CD4-positive, alpha-beta T cell (primary cell): ENCODE measurements at regions not wholly inside any gene's neighbourhood (a gene's known extent, or its start where the extent isn't known, plus 50 kb on each side); places are given as distances from the start of the nearest gene placed in this dataset.

Source experiments
- ATAC-seq: fragments of 200-7000 bp; cut with Tn5 transposase; one replicate; pipeline ENCODE4 v1.10.0; 2022; ENCODE audit warnings: mild to moderate bottlenecking; ENCODE audit not compliant: poor library complexity
- CTCF ChIA-PET: fragments of 350-600 bp; sonication (Branson Sonifier 250); formaldehyde crosslinking; loops from one replicate; lab custom pipeline; 2021; ENCODE audit warnings: antibody characterized with exemption, inconsistent platforms; lab: Charles Lee
- POLR2A ChIA-PET: fragments of 350-600 bp; sonication (Branson Sonifier 250); formaldehyde crosslinking; loops from one replicate; lab custom pipeline; 2021; ENCODE audit warnings: antibody characterized with exemption, inconsistent platforms; lab: Charles Lee
- DNase-seq, 14 experiments: peaks; one replicate each; pipeline ENCODE4 v3.0.0-alpha.2; 2013 to 2020; ENCODE audit warnings: mixed read lengths in 2 of 14
- H3K27ac ChIP-seq, 2 donors: one replicate each; pipeline versions ENCODE4 v1.5.1 to v1.7.0; 2013; ENCODE audit warnings: low read length in 2 of 2, low read depth in 1 of 2, mild to moderate bottlenecking in 1 of 2
- H3K27me3 ChIP-seq, 2 experiments: 1 replicate in 1 of 2; 2 replicates in 1 of 2; pipeline versions ENCODE4 v1.6.1 to v1.7.0; 2013; ENCODE audit warnings: low read length in 2 of 2, control low read depth in 1 of 2, mild to moderate bottlenecking in 1 of 2, moderate library complexity in 1 of 2; ENCODE audit not compliant: insufficient read depth in 2 of 2, control insufficient read depth in 1 of 2
- H3K36me3 ChIP-seq: one replicate; pipeline ENCODE4 v1.6.1; 2013; ENCODE audit warnings: low read length, control low read depth; ENCODE audit not compliant: insufficient read depth
- H3K4me1 ChIP-seq: one replicate; pipeline ENCODE4 v1.6.1; 2013; ENCODE audit warnings: low read length, control low read depth; ENCODE audit not compliant: insufficient read depth
- H3K4me3 ChIP-seq: one replicate; pipeline ENCODE4 v1.5.1; 2013; ENCODE audit warnings: mild to moderate bottlenecking, low read length, moderate library complexity
- H3K9me3 ChIP-seq, 2 experiments: 1 replicate in 1 of 2; 2 replicates in 1 of 2; pipeline versions ENCODE4 v1.6.1 to v1.7.0; 2013; ENCODE audit warnings: low read length in 2 of 2, mild to moderate bottlenecking in 2 of 2, control low read depth in 1 of 2, moderate library complexity in 1 of 2; ENCODE audit not compliant: control insufficient read depth in 1 of 2, insufficient read depth in 1 of 2
- H3K27ac Mint-ChIP-seq: one replicate; pipeline ENCODE4 v1.8.0; 2020; ENCODE audit warnings: mixed read lengths
- H3K27me3 Mint-ChIP-seq: one replicate; pipeline ENCODE4 v1.8.0; 2021; ENCODE audit warnings: mixed read lengths
- H3K36me3 Mint-ChIP-seq: one replicate; pipeline ENCODE4 v1.8.0; 2021; ENCODE audit warnings: low read depth, mixed read lengths
- H3K4me1 Mint-ChIP-seq: one replicate; pipeline ENCODE4 v1.8.0; 2021; ENCODE audit warnings: low read depth, mixed read lengths
- H3K4me3 Mint-ChIP-seq: one replicate; pipeline ENCODE4 v1.8.0; 2020; ENCODE audit warnings: mild to moderate bottlenecking, mixed read lengths
- H3K9me3 Mint-ChIP-seq: one replicate; pipeline ENCODE4 v1.8.0; 2020; ENCODE audit warnings: mixed read lengths
- intact Hi-C, 2 experiments: fragments of 100-400 bp; cut with DNase I in 1 of 2; cut with micrococcal nuclease in 1 of 2; formaldehyde crosslinking; loops; one replicate each; pipeline versions ENCODE4 v1.15.1 to v1.9.0; 2023 to 2025; cut with DNase I, micrococcal nuclease
- TF ChIP-seq, protein P1 (sequence below): fragments of 200-600 bp; IDR thresholded peaks from one replicate; pipeline ENCODE4 v1.8.0; 2022; ENCODE audit warnings: antibody characterized with exemption, mild to moderate bottlenecking

DNA sequence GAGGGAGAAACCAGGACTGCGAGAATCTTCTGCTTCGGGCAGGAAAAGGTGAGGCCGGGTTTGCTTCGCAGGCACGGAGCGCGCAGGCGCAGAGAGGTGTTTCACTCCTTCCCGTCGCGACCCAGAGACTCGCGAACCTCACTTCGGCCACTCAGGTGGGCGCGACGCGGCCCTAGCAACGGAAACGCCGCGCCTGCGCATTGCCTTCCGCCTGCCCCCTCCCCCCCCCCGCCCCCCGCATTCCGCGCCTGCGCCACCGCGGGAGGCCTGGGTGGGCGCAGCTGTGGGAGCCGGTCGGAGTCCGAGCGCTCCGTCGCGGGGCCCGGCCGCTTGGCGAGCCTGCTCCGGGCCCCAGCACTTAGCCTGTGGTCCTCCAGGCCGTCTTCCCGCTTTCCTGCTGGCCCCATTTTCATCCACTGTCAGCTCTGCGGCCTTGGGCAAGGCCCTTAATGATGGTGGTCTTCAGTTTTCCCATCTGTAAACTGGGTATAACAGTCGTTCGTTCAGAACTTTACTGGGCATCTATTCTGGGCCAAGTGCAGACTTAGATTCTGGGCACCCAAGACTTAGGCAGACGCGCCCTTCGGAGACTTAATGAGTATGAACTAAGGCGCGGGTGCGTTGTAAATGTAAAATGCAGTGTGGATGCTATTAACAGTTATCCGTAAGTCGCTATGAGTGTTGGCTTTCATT, 62.1 kb upstream of the ACKR3 start:
- H3K9me3 Mint-ChIP-seq = no peaks in the 10 kb centered on the region
- H3K4me1 Mint-ChIP-seq = peaks cover 9% of the 10 kb centered on the region
- peak overlapping the region; percentile 35 for H3K4me3 ChIP-seq
- H3K27me3 ChIP-seq = peaks cover 0 to 6% of the 10 kb centered on the region in 2 experiments
- H3K4me1 ChIP-seq = peaks cover 5% of the 10 kb centered on the region
- DNase-seq = peak; percentile 22 to 75 (median 52)
- H3K36me3 Mint-ChIP-seq = no peaks in the 10 kb centered on the region
- H3K27ac ChIP-seq = no peak overlapping the region
- TF ChIP-seq, protein P1, sequence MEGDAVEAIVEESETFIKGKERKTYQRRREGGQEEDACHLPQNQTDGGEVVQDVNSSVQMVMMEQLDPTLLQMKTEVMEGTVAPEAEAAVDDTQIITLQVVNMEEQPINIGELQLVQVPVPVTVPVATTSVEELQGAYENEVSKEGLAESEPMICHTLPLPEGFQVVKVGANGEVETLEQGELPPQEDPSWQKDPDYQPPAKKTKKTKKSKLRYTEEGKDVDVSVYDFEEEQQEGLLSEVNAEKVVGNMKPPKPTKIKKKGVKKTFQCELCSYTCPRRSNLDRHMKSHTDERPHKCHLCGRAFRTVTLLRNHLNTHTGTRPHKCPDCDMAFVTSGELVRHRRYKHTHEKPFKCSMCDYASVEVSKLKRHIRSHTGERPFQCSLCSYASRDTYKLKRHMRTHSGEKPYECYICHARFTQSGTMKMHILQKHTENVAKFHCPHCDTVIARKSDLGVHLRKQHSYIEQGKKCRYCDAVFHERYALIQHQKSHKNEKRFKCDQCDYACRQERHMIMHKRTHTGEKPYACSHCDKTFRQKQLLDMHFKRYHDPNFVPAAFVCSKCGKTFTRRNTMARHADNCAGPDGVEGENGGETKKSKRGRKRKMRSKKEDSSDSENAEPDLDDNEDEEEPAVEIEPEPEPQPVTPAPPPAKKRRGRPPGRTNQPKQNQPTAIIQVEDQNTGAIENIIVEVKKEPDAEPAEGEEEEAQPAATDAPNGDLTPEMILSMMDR = no peak
- intact Hi-C loops = no loop called here
- CTCF ChIA-PET = interaction anchor here (2.1 kb wide), 1 partner anchor 62 kb away, joined by 8 read pairs; the partner anchor contains the start of gene ACKR3
- peak; percentile 59 for ATAC-seq
- H3K27ac Mint-ChIP-seq = no peak overlapping the region
- H3K36me3 ChIP-seq = no peaks in the 10 kb centered on the region
- POLR2A ChIA-PET = interaction anchor here (1.1 kb wide), 1 partner anchor 62 kb away, joined by 3 read pairs; the partner anchor contains the start of gene ACKR3
- peaks cover 41% of the 10 kb centered on the region for H3K27me3 Mint-ChIP-seq
- no peaks in the 10 kb centered on the region for H3K9me3 ChIP-seq
- peak overlapping the region; percentile 74 for H3K4me3 Mint-ChIP-seq

DNA sequence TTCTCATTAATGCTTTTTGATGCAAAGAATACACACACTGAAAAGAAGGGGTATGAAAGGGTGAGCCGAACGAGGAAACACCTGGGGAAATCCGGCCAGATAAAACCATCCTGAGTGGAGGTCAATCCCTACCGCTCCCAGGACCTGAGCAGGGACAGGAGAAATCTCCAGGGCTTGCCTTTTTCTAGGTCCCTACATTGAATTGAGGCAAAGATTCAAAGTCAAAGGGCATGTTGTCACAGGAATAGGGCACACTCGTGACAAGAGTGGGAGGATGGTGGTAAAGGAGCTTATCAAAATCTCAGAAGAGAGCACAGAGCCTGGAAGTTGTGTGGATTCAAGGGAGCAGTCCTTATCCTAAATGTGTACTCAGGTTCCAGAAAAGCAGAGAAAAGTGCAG, 61.2 kb upstream of the ACKR3 start:
- Histone ChIP-seq H3K27me3 (peaks cover 0 to 6% of the 10 kb centered on the region in 2 experiments), H3K27ac (no peak overlapping the region), H3K4me1 (peaks cover 12% of the 10 kb centered on the region), H3K9me3 (no peaks in the 10 kb centered on the region), H3K36me3 (no peaks in the 10 kb centered on the region), H3K4me3 (no peak overlapping the region)
- Mint-ChIP-seq H3K36me3 (no peaks in the 10 kb centered on the region), H3K9me3 (no peaks in the 10 kb centered on the region), H3K4me1 (peaks cover 9% of the 10 kb centered on the region), H3K27ac (no peak overlapping the region), H3K4me3 (no peak overlapping the region), H3K27me3 (peaks cover 34% of the 10 kb centered on the region)
- intact Hi-C loops = no loop called here
- TF ChIP-seq, protein P1 = no peak
- ATAC-seq (no peak), DNase-seq (no peak)
- ChIA-PET CTCF (interaction anchor here (2.1 kb wide), 1 partner anchor 61 kb away, joined by 8 read pairs; the partner anchor contains the start of gene ACKR3), POLR2A (interaction anchor here (1.1 kb wide), 1 partner anchor 61 kb away, joined by 3 read pairs; the partner anchor contains the start of gene ACKR3)

DNA sequence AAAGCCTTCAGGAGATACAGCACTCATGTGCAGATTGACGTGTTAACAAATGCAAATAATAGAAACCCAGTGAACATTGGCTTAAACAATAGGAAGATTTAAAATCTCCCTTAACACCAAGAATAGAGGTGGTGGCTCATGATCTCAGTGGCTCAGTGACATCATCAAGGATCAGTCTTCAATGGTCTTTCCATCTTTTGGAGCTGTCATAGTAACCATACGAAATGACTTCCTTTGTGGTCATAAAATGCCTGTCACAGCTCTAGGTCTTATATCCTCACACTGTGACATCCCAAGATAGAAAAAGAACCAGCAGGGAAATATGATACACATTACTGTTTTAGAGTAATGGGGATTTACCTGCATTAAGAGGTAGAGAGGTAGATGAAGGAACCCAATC, 59.6 kb upstream of the ACKR3 start:
- POLR2A ChIA-PET = no interaction called here
- Histone ChIP-seq H3K4me1 (peaks cover 12% of the 10 kb centered on the region), H3K36me3 (no peaks in the 10 kb centered on the region), H3K27ac (no peak overlapping the region), H3K27me3 (peaks cover 0 to 6% of the 10 kb centered on the region in 2 experiments), H3K9me3 (no peaks in the 10 kb centered on the region), H3K4me3 (no peak overlapping the region)
- TF ChIP-seq, protein P1 = no peak
- Mint-ChIP-seq H3K36me3 (no peaks in the 10 kb centered on the region), H3K27me3 (peaks cover 21% of the 10 kb centered on the region), H3K9me3 (no peaks in the 10 kb centered on the region), H3K4me1 (peaks cover 9% of the 10 kb centered on the region), H3K27ac (no peak overlapping the region), H3K4me3 (no peak overlapping the region)
- ATAC-seq = peak; percentile 44
- peak in 1 of 14 experiments; percentile 12 for DNase-seq
- intact Hi-C loops = loop anchor here in 1 of 2 experiments (5.0 kb wide), 3 partner anchors 37 to 552 kb away; no protein-coding TSS in a partner anchor
- CTCF ChIA-PET = no interaction called here
